ENCODE measurements at regions not wholly inside any gene's neighbourhood (a gene's known extent, or its start where the extent isn't known, plus 50 kb on each side); places are given as distances from the start of the nearest gene placed in this dataset.
"Not testable (repeated sequence)": the region's sequence is repeated elsewhere in the genome, so short reads cannot be mapped to it uniquely, and the experiment has no call there.

GRCh38 chr2:87497700-87498099, 250.2 kb upstream of the PLGLB2 start:
- TF ChIP-seq GLIS3, SNAI2, RARB (CRISPR knock-in tag; IDR thresholded peaks at IDR 0.05): not testable (repeated sequence)
- TF ChIP-seq, protein P1, sequence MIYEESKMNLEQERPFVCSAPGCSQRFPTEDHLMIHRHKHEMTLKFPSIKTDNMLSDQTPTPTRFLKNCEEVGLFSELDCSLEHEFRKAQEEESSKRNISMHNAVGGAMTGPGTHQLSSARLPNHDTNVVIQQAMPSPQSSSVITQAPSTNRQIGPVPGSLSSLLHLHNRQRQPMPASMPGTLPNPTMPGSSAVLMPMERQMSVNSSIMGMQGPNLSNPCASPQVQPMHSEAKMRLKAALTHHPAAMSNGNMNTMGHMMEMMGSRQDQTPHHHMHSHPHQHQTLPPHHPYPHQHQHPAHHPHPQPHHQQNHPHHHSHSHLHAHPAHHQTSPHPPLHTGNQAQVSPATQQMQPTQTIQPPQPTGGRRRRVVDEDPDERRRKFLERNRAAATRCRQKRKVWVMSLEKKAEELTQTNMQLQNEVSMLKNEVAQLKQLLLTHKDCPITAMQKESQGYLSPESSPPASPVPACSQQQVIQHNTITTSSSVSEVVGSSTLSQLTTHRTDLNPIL (CRISPR knock-in tag; IDR thresholded peaks at IDR 0.05; ENCODE audit: low read depth): not testable (repeated sequence)

Measured in SK-N-SH treated with all-trans-retinoic acid at 6 μM for 48 hours (cell line).